HG02973 (cell line): ENCODE measurements at regions not wholly inside any gene's neighbourhood (a gene's known extent, or its start where the extent isn't known, plus 50 kb on each side); places are given as distances from the start of the nearest gene placed in this dataset.

Experiments used
- ATAC-seq: cut with Tn5 transposase; IDR thresholded peaks from one replicate; pipeline ENCODE4 v1.9.1; 2021; ENCODE audit warnings: moderate library complexity; ENCODE audit not compliant: unreplicated experiment

GRCh38 chr5:2008851-2009629 is 126.3 kb upstream of the IRX4 start:
- ATAC-seq: no peak

- no peak for ATAC-seq
These were observed 125.3 kb upstream of the IRX4 start for GRCh38 chr5:2007878-2008501.

GRCh38 chr5:2007496-2007877 is 124.8 kb upstream of the IRX4 start:
- no peak for ATAC-seq

- ATAC-seq: no peak
These were observed 124.2 kb upstream of the IRX4 start for GRCh38 chr5:2006971-2007291.

- ATAC-seq: no peak
These were observed 123.7 kb upstream of the IRX4 start for GRCh38 chr5:2006193-2006970.

GRCh38 chr5:2005101-2006041 is 122.6 kb upstream of the IRX4 start:
- no peak for ATAC-seq

- ATAC-seq: no peak
These were observed 121.1 kb upstream of the IRX4 start for GRCh38 chr5:2003690-2004365.

GRCh38 chr5:2003206-2003605 is 120.5 kb upstream of the IRX4 start:
- no peak for ATAC-seq

GRCh38 chr5:2001300-2001699 is 118.6 kb upstream of the IRX4 start:
- no peak for ATAC-seq

- ATAC-seq: no peak
These were observed 117.9 kb upstream of the IRX4 start for GRCh38 chr5:2000591-2000990.

- ATAC-seq: no peak
These were observed 117.1 kb upstream of the IRX4 start for GRCh38 chr5:1999794-2000193.

GRCh38 chr5:1998716-1999317 is 116.1 kb upstream of the IRX4 start:
- no peak for ATAC-seq

GRCh38 chr5:1998348-1998669 is 115.6 kb upstream of the IRX4 start:
- no peak for ATAC-seq

GRCh38 chr5:1997640-1998347 is 115.1 kb upstream of the IRX4 start:
- no peak for ATAC-seq

GRCh38 chr5:1995491-1995890 is 112.8 kb upstream of the IRX4 start:
- no peak for ATAC-seq

GRCh38 chr5:1987471-1987870 is 104.7 kb upstream of the IRX4 start:
- ATAC-seq: no peak

GRCh38 chr5:1985781-1986180 is 103.1 kb upstream of the IRX4 start:
- ATAC-seq: no peak

GRCh38 chr5:1983919-1984695 is 101.4 kb upstream of the IRX4 start:
- no peak for ATAC-seq

GRCh38 chr5:1983401-1983800 is 100.7 kb upstream of the IRX4 start:
- ATAC-seq: no peak
